Esophagus mucosa (tissue), 1 donor: ENCODE measurements at regions not wholly inside any gene's neighbourhood (a gene's known extent, or its start where the extent isn't known, plus 50 kb on each side); places are given as distances from the start of the nearest gene placed in this dataset.

Source experiments
- ATAC-seq: fragments of 200-7000 bp; cut with Tn5 transposase; one replicate; pipeline ENCODE4 v1.9.1; 2020
- donor health status: DM: yes; HTN: yes; CAD: no.

GRCh38 chr14:86570371-86570770 is 1040.4 kb downstream of the FLRT2 start:
- no peak for ATAC-seq

GRCh38 chr14:86543521-86543920 is 1013.6 kb downstream of the FLRT2 start:
- no peak for ATAC-seq

GRCh38 chr14:86541972-86542371 is 1012.0 kb downstream of the FLRT2 start:
- no peak for ATAC-seq

- ATAC-seq = no peak
These were observed 1010.8 kb downstream of the FLRT2 start for GRCh38 chr14:86540636-86541247.

GRCh38 chr14:86539361-86540070 is 1009.6 kb downstream of the FLRT2 start:
- ATAC-seq = no peak

- no peak for ATAC-seq
These were observed 1003.9 kb downstream of the FLRT2 start for GRCh38 chr14:86533834-86534233.

- ATAC-seq = no peak
These were observed 1002.3 kb downstream of the FLRT2 start for GRCh38 chr14:86532219-86532618.

GRCh38 chr14:86530457-86530856 is 1000.5 kb downstream of the FLRT2 start:
- ATAC-seq = no peak

- no peak for ATAC-seq
These were observed 997.4 kb downstream of the FLRT2 start for GRCh38 chr14:86527312-86527711.

- no peak for ATAC-seq
These were observed 995.7 kb downstream of the FLRT2 start for GRCh38 chr14:86525673-86526072.

- no peak for ATAC-seq
These were observed 991.9 kb downstream of the FLRT2 start for GRCh38 chr14:86521843-86522242.

- no peak for ATAC-seq
These were observed 991.2 kb downstream of the FLRT2 start for GRCh38 chr14:86521031-86521730.

GRCh38 chr14:86518298-86518697 is 988.4 kb downstream of the FLRT2 start:
- no peak for ATAC-seq

GRCh38 chr14:86515195-86515594 is 985.3 kb downstream of the FLRT2 start:
- no peak for ATAC-seq

GRCh38 chr14:86513564-86513963 is 983.6 kb downstream of the FLRT2 start:
- ATAC-seq = no peak

GRCh38 chr14:86513056-86513455 is 983.1 kb downstream of the FLRT2 start:
- no peak for ATAC-seq

GRCh38 chr14:86510491-86510890 is 980.5 kb downstream of the FLRT2 start:
- no peak for ATAC-seq

- no peak for ATAC-seq
These were observed 975.9 kb downstream of the FLRT2 start for GRCh38 chr14:86505808-86506207.

- no peak for ATAC-seq
These were observed 971.7 kb downstream of the FLRT2 start for GRCh38 chr14:86501611-86502010.

- no peak for ATAC-seq
These were observed 961.8 kb downstream of the FLRT2 start for GRCh38 chr14:86491743-86492142.

GRCh38 chr14:86481104-86481503 is 951.2 kb downstream of the FLRT2 start:
- ATAC-seq = no peak

GRCh38 chr14:86464341-86464740 is 934.4 kb downstream of the FLRT2 start:
- ATAC-seq = no peak

GRCh38 chr14:86462193-86462753 is 932.3 kb downstream of the FLRT2 start:
- ATAC-seq = no peak
